Neural cell (in vitro differentiated cells): ENCODE measurements at regions not wholly inside any gene's neighbourhood (a gene's known extent, or its start where the extent isn't known, plus 50 kb on each side); places are given as distances from the start of the nearest gene placed in this dataset.

ENCODE experiments used
- H2AFZ ChIP-seq: fragments of 200-600, 300-800 bp; sonication (generic), shearing (Covaris generic); 2 replicates; pipeline ENCODE4 v1.6.0; 2014; ENCODE audit warnings: low read depth, mild to moderate bottlenecking, antibody characterized with exemption, low read length, moderate library complexity
- H3F3A ChIP-seq: fragments of 200-600 bp; shearing (Covaris generic); 2 replicates; pipeline ENCODE4 v1.6.1; 2016; ENCODE audit warnings: mild to moderate bottlenecking, moderate library complexity, mixed read lengths, antibody characterized with exemption, low read length; ENCODE audit not compliant: insufficient read depth, poor library complexity, severe bottlenecking
- H3K27ac ChIP-seq: fragments of 200-600, 300-800 bp; sonication (generic), shearing (Covaris generic); 2 replicates; pipeline ENCODE4 v1.5.1; 2014; ENCODE audit warnings: mild to moderate bottlenecking, low read length, moderate library complexity
- H3K27me3 ChIP-seq: fragments of 300-800, 200-600 bp; sonication (generic), shearing (Covaris generic); 2 replicates; pipeline ENCODE4 v1.6.0; 2014; ENCODE audit warnings: mild to moderate bottlenecking, low read depth, low read length, moderate library complexity; ENCODE audit not compliant: insufficient read depth
- H3K36me3 ChIP-seq: fragments of 300-800, 200-600 bp; sonication (generic), shearing (Covaris generic); 2 replicates; pipeline ENCODE4 v1.5.1; 2014; ENCODE audit warnings: mild to moderate bottlenecking, antibody characterized with exemption, low read length, moderate library complexity; ENCODE audit not compliant: insufficient read depth
- H3K4me2 ChIP-seq: fragments of 300-800, 200-600 bp; sonication (generic), shearing (Covaris generic); 2 replicates; pipeline ENCODE4 v1.6.0; 2014; ENCODE audit warnings: mild to moderate bottlenecking, low read length
- H3K4me3 ChIP-seq: fragments of 300-800, 200-600 bp; sonication (generic), shearing (Covaris generic); 2 replicates; pipeline ENCODE4 v1.5.1; 2014; ENCODE audit warnings: mild to moderate bottlenecking, low read length, moderate library complexity
- H3K79me2 ChIP-seq: fragments of 200-600 bp; shearing (Covaris generic); replicated peaks from 2 replicates; pipeline ENCODE4 v1.6.0; 2014; ENCODE audit warnings: mild to moderate bottlenecking, low read length, moderate library complexity; ENCODE audit not compliant: insufficient read depth
- H3K9ac ChIP-seq: fragments of 300-800, 200-600 bp; sonication (generic), shearing (Covaris generic); 2 replicates; pipeline ENCODE4 v1.6.1; 2016; ENCODE audit warnings: mild to moderate bottlenecking, low read length, mixed read lengths
- H3K9me2 ChIP-seq: fragments of 200-600 bp; shearing (Covaris generic); 2 replicates; pipeline ENCODE4 v1.6.1; 2016; ENCODE audit warnings: mild to moderate bottlenecking, low read length, mixed read lengths; ENCODE audit not compliant: insufficient read depth
- H3K9me3 ChIP-seq: fragments of 200-600, 300-800 bp; sonication (generic), shearing (Covaris generic); 2 replicates; pipeline ENCODE4 v1.6.1; 2016; ENCODE audit warnings: mild to moderate bottlenecking, mixed run types, low read length, moderate library complexity, mixed read lengths
- H4K20me1 ChIP-seq: fragments of 200-600 bp; shearing (Covaris generic); 2 replicates; pipeline ENCODE4 v1.6.1; 2016; ENCODE audit warnings: mild to moderate bottlenecking, mixed run types; ENCODE audit not compliant: insufficient read depth
- CTCF ChIP-seq: fragments of 450-650 bp; IDR thresholded peaks from 2 replicates; pipeline ENCODE4 v1.5.1; 2014; ENCODE audit warnings: antibody characterized with exemption, mild to moderate bottlenecking, moderate library complexity; ENCODE audit not compliant: poor library complexity, severe bottlenecking
- EP300 ChIP-seq: fragments of 450-650 bp; conservative IDR thresholded peaks from 2 replicates; pipeline ENCODE4 v1.6.1; 2014; ENCODE audit warnings: antibody characterized with exemption, mild to moderate bottlenecking, moderate library complexity; ENCODE audit not compliant: poor library complexity, severe bottlenecking
- EZH2 ChIP-seq: fragments of 200-600, 300-800 bp; shearing (Covaris generic), sonication (generic); IDR thresholded peaks from 2 replicates; pipeline ENCODE4 v1.6.1; 2014; ENCODE audit warnings: antibody characterized with exemption, low read length, borderline replicate concordance, mild to moderate bottlenecking; ENCODE audit not compliant: insufficient read depth, poor library complexity, severe bottlenecking
- MXI1 ChIP-seq: fragments of 450-650 bp; conservative IDR thresholded peaks from 2 replicates; pipeline ENCODE4 v1.6.1; 2014; ENCODE audit warnings: antibody characterized with exemption, mild to moderate bottlenecking; ENCODE audit not compliant: poor library complexity, severe bottlenecking
- POLR2AphosphoS5 ChIP-seq: IDR thresholded peaks from 2 replicates; pipeline ENCODE4 v1.6.1; 2012
- RAD21 ChIP-seq: fragments of 450-650 bp; conservative IDR thresholded peaks from 2 replicates; pipeline ENCODE4 v1.6.1; 2014; ENCODE audit warnings: antibody characterized with exemption, mild to moderate bottlenecking, moderate library complexity
- REST ChIP-seq: IDR thresholded peaks from 2 replicates; pipeline ENCODE4 v1.6.1; 2012; ENCODE audit warnings: borderline replicate concordance
- SMC3 ChIP-seq: fragments of 450-650 bp; conservative IDR thresholded peaks from 2 replicates; pipeline ENCODE4 v1.6.1; 2014; ENCODE audit warnings: antibody characterized with exemption, mild to moderate bottlenecking, moderate library complexity; ENCODE audit not compliant: poor library complexity
- TAF1 ChIP-seq: IDR thresholded peaks from 2 replicates; pipeline ENCODE4 v1.6.1; 2012; ENCODE audit warnings: low read depth

- H3K9me2 ChIP-seq: no peaks in the 10 kb centered on the region
- H3K4me3 ChIP-seq: no peak overlapping the region
- H3F3A ChIP-seq: no peaks in the 10 kb centered on the region
- no peak overlapping the region for H3K4me2 ChIP-seq
- no peaks in the 10 kb centered on the region for H3K9me3 ChIP-seq
- H3K27me3 ChIP-seq: no peaks in the 10 kb centered on the region
- no peak overlapping the region for H3K27ac ChIP-seq
- H4K20me1 ChIP-seq: no peaks in the 10 kb centered on the region
- H3K36me3 ChIP-seq: no peaks in the 10 kb centered on the region
- TF ChIP-seq CTCF: peak; percentile 44
- no peak for TF ChIP-seq POLR2AphosphoS5
- no peak for TF ChIP-seq REST
- TF ChIP-seq TAF1: no peak
- TF ChIP-seq MXI1: no peak
- TF ChIP-seq SMC3: peak; percentile 44
- TF ChIP-seq EP300: no peak
- peak; percentile 36 for TF ChIP-seq RAD21
- no peak overlapping the region for H2AFZ ChIP-seq
- H3K9ac ChIP-seq: no peak overlapping the region
- no peaks in the 10 kb centered on the region for H3K79me2 ChIP-seq
These were observed 94.9 kb upstream of the SHISA3 start for GRCh38 chr4:42302348-42302747.

- no peaks in the 10 kb centered on the region for H3K36me3 ChIP-seq
- no peaks in the 10 kb centered on the region for H3K27me3 ChIP-seq
- no peak overlapping the region for H3K4me2 ChIP-seq
- H3K4me3 ChIP-seq: no peak overlapping the region
- H2AFZ ChIP-seq: no peak overlapping the region
- H3F3A ChIP-seq: no peaks in the 10 kb centered on the region
- H3K9me3 ChIP-seq: no peaks in the 10 kb centered on the region
- no peak overlapping the region for H3K27ac ChIP-seq
- H3K79me2 ChIP-seq: no peaks in the 10 kb centered on the region
- H3K9ac ChIP-seq: no peak overlapping the region
- H4K20me1 ChIP-seq: no peaks in the 10 kb centered on the region
- no peaks in the 10 kb centered on the region for H3K9me2 ChIP-seq
- no peak for TF ChIP-seq EZH2
- no peak for TF ChIP-seq EP300
- no peak for TF ChIP-seq POLR2AphosphoS5
- TF ChIP-seq REST: no peak
- TF ChIP-seq MXI1: no peak
- TF ChIP-seq CTCF: no peak
- TF ChIP-seq SMC3: no peak
- TF ChIP-seq RAD21: no peak
- no peak for TF ChIP-seq TAF1
These were observed 90.8 kb upstream of the SHISA3 start for GRCh38 chr4:42306221-42307109.
